ENCODE measurements at regions not wholly inside any gene's neighbourhood (a gene's known extent, or its start where the extent isn't known, plus 50 kb on each side); places are given as distances from the start of the nearest gene placed in this dataset.

DNA sequence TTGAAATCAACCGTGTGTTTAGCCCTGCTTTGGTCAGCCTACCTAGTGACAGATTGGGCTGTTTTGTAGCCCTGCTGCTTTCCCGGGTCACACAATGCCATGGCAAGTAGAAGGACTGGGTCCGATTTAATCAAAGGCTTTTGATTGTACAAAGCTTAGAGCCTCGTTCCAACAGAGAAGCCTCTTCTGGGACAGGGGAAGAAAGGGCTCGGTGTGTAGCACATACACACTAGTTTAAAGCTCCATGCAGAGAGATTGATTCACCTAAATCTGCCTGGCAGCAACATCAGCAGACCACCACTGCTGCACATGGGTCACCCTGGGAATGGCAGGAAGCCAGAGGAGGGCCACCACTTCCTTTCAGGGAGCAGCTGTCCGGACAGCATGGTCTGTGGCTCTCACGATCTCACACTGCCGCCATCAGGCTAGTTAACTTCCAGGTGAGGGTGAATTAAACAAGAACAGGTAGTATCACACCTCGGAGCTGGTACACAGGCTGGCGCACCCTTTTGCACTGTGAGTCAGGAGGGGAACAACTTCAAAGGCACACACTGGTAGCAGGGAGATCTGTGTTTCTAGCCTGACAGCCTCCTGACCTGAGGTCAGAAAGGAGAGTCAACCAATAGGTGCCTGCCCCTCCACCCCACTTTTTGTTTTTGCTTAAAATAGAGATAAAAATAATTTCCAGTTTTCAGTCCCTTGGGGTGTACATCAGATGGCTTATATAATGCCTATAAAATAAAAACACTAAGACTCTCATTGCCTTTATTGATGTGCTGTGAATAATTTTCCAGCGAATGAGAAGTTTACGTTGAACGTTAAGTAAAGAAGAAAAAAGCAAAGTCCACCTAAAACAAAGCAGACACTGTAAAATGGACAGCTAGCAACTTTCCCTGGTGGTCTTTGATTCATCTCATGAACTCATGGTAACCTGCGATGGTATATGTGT is 108.5 kb downstream of the CDCA7 start:
- no peaks in the 10 kb centered on the region for H3K4me1 ChIP-seq (ENCODE audit: control insufficient read depth, insufficient read depth, low read length)
- no peaks in the 10 kb centered on the region for H3K36me3 ChIP-seq (ENCODE audit: control insufficient read depth, insufficient read depth, low read length)
- no peaks in the 10 kb centered on the region for H3K9me3 Mint-ChIP-seq
- no peak overlapping the region for H3K9ac ChIP-seq (ENCODE audit: extremely low read depth, low read length, poor library complexity, severe bottlenecking)
- no peaks in the 10 kb centered on the region for H3K36me3 Mint-ChIP-seq (ENCODE audit: low read depth)
- no peaks in the 10 kb centered on the region for H3K9me3 ChIP-seq (ENCODE audit: control insufficient read depth, low read length)
- no peak overlapping the region for H3K4me3 Mint-ChIP-seq
- TF ChIP-seq, protein P1, sequence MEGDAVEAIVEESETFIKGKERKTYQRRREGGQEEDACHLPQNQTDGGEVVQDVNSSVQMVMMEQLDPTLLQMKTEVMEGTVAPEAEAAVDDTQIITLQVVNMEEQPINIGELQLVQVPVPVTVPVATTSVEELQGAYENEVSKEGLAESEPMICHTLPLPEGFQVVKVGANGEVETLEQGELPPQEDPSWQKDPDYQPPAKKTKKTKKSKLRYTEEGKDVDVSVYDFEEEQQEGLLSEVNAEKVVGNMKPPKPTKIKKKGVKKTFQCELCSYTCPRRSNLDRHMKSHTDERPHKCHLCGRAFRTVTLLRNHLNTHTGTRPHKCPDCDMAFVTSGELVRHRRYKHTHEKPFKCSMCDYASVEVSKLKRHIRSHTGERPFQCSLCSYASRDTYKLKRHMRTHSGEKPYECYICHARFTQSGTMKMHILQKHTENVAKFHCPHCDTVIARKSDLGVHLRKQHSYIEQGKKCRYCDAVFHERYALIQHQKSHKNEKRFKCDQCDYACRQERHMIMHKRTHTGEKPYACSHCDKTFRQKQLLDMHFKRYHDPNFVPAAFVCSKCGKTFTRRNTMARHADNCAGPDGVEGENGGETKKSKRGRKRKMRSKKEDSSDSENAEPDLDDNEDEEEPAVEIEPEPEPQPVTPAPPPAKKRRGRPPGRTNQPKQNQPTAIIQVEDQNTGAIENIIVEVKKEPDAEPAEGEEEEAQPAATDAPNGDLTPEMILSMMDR (conservative IDR thresholded peaks at IDR 0.05): no peak
- no peak overlapping the region for H3K27ac Mint-ChIP-seq
- no peak overlapping the region for H3K4me3 ChIP-seq (ENCODE audit: low read length)
- WGBS, 2 experiments (ENCODE audit: insufficient coverage in 1 of 2, insufficient read length in 1 of 2): 78 to 84% methylated on average over 11 to 14 of the region's 14 CpGs
- peak; percentile 54 for DNase-seq
- no peaks in the 10 kb centered on the region for H3K27me3 ChIP-seq (ENCODE audit: control insufficient read depth, insufficient read depth, low read length, poor library complexity, severe bottlenecking)
- no peak overlapping the region for H3K27ac ChIP-seq (ENCODE audit: low read depth, low read length)
- peaks cover 2% of the 10 kb centered on the region for H3K4me1 Mint-ChIP-seq
- no peaks in the 10 kb centered on the region for H3K27me3 Mint-ChIP-seq (ENCODE audit: insufficient read depth)

DNA sequence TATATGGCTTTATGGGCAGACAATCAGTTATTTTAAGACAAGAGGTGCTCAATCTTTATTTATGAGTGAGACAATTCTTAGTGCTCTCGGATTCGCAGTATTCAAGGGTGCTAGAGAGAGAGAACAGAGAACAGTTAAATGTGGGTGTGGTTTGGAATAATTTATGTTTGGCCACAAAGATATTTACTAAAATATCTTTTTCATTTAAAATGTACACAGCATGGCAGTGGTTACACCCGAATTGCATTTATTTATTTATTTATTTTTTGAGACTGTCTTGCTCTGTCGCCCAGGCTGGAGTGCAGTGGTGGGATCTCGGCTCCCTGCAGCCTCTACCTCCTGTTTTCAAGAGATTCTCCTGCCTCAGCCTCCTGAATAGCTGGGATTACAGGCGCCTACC is 109.2 kb downstream of the CDCA7 start:
- no peaks in the 10 kb centered on the region for H3K27me3 Mint-ChIP-seq (ENCODE audit: insufficient read depth)
- H3K9me3 ChIP-seq (ENCODE audit: control insufficient read depth, low read length): no peaks in the 10 kb centered on the region
- no peaks in the 10 kb centered on the region for H3K36me3 ChIP-seq (ENCODE audit: control insufficient read depth, insufficient read depth, low read length)
- H3K9me3 Mint-ChIP-seq: no peaks in the 10 kb centered on the region
- H3K4me1 Mint-ChIP-seq: peaks cover 2% of the 10 kb centered on the region
- no peak overlapping the region for H3K4me3 Mint-ChIP-seq
- DNase-seq: no peak
- no peak overlapping the region for H3K27ac Mint-ChIP-seq
- no peak overlapping the region for H3K9ac ChIP-seq (ENCODE audit: extremely low read depth, low read length, poor library complexity, severe bottlenecking)
- 88 to 94% methylated on average over 2 to 6 of the region's 6 CpGs for WGBS, 2 experiments (ENCODE audit: insufficient coverage in 1 of 2, insufficient read length in 1 of 2)
- TF ChIP-seq, protein P1 (conservative IDR thresholded peaks at IDR 0.05): no peak
- H3K27me3 ChIP-seq (ENCODE audit: control insufficient read depth, insufficient read depth, low read length, poor library complexity, severe bottlenecking): no peaks in the 10 kb centered on the region
- no peaks in the 10 kb centered on the region for H3K4me1 ChIP-seq (ENCODE audit: control insufficient read depth, insufficient read depth, low read length)
- no peak overlapping the region for H3K27ac ChIP-seq (ENCODE audit: low read depth, low read length)
- H3K36me3 Mint-ChIP-seq (ENCODE audit: low read depth): no peaks in the 10 kb centered on the region
- no peak overlapping the region for H3K4me3 ChIP-seq (ENCODE audit: low read length)

DNA sequence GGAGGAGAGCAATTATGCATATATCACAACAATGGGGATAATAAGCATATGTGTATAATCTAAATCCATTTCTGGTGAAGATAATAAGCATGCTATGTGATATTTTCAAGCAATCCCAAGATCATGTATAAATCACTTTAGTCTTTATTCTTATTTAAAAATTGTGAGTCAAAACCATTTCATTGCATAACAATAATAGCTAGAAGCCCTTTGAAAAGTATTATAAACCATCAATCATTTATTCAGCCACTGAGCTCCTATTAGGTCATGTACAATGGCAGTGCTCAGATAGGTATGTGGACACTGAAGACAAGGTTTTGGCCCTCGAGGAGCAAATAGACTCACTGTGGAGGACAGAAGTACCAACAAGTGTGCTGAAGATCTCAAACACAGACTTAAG is 113.1 kb downstream of the CDCA7 start:
- H3K9ac ChIP-seq (ENCODE audit: extremely low read depth, low read length, poor library complexity, severe bottlenecking): no peak overlapping the region
- 84 to 100% methylated on average over 1 of the region's 1 CpG for WGBS, 2 experiments (ENCODE audit: insufficient coverage in 1 of 2, insufficient read length in 1 of 2)

More for the DNA sequence above, 113.1 kb downstream of the CDCA7 start:
- H3K4me3 ChIP-seq (ENCODE audit: low read length): no peak overlapping the region
- H3K36me3 ChIP-seq (ENCODE audit: control insufficient read depth, insufficient read depth, low read length): no peaks in the 10 kb centered on the region
- no peak for DNase-seq
- Mint-ChIP-seq H3K27me3 (ENCODE audit: insufficient read depth) (no peaks in the 10 kb centered on the region), H3K4me3 (no peak overlapping the region), H3K27ac (no peak overlapping the region), H3K36me3 (ENCODE audit: low read depth) (no peaks in the 10 kb centered on the region), H3K9me3 (peaks cover 6% of the 10 kb centered on the region), H3K4me1 (peaks cover 2% of the 10 kb centered on the region)
- H3K27ac ChIP-seq (ENCODE audit: low read depth, low read length): no peak overlapping the region
- no peaks in the 10 kb centered on the region for H3K9me3 ChIP-seq (ENCODE audit: control insufficient read depth, low read length)
- TF ChIP-seq, protein P1 (conservative IDR thresholded peaks at IDR 0.05): no peak
- no peaks in the 10 kb centered on the region for H3K4me1 ChIP-seq (ENCODE audit: control insufficient read depth, insufficient read depth, low read length)
- no peaks in the 10 kb centered on the region for H3K27me3 ChIP-seq (ENCODE audit: control insufficient read depth, insufficient read depth, low read length, poor library complexity, severe bottlenecking)
